Choroid plexus epithelial cell (primary cell): ENCODE measurements at regions not wholly inside any gene's neighbourhood (a gene's known extent, or its start where the extent isn't known, plus 50 kb on each side); places are given as distances from the start of the nearest gene placed in this dataset.

Source experiments
- DNase-seq: peaks from one replicate; pipeline ENCODE4 v3.0.0-alpha.2; 2010; ENCODE audit warnings: low read depth
- H3K4me3 ChIP-seq: 2 replicates; pipeline ENCODE4 v1.5.1; 2011; ENCODE audit warnings: low read depth, mild to moderate bottlenecking, control low read depth, low read length, moderate library complexity
- CTCF ChIP-seq: conservative IDR thresholded peaks from 2 replicates; pipeline ENCODE4 v1.5.1; 2011; ENCODE audit warnings: low read depth, mild to moderate bottlenecking, control low read depth, inconsistent platforms, low read length, moderate library complexity

GRCh38 chr10:111247781-111248389 is 171.1 kb downstream of the ADRA2A start:
- no peak for DNase-seq
- H3K4me3 ChIP-seq: no peak overlapping the region
- no peak for TF ChIP-seq CTCF

- H3K4me3 ChIP-seq: no peak overlapping the region
- DNase-seq: no peak
- no peak for TF ChIP-seq CTCF
Observed at GRCh38 chr10:111249925-111250324, 173.1 kb downstream of the ADRA2A start.

GRCh38 chr10:111261081-111261615 is 184.3 kb downstream of the ADRA2A start:
- no peak for DNase-seq
- no peak for TF ChIP-seq CTCF
- H3K4me3 ChIP-seq: no peak overlapping the region

GRCh38 chr10:111265341-111265740 is 188.5 kb downstream of the ADRA2A start:
- no peak for TF ChIP-seq CTCF
- no peak for DNase-seq
- no peak overlapping the region for H3K4me3 ChIP-seq

- DNase-seq: no peak
- no peak for TF ChIP-seq CTCF
- no peak overlapping the region for H3K4me3 ChIP-seq
Observed at GRCh38 chr10:111266165-111266564, 189.3 kb downstream of the ADRA2A start.

GRCh38 chr10:111267673-111268072 is 190.8 kb downstream of the ADRA2A start:
- H3K4me3 ChIP-seq: no peak overlapping the region
- DNase-seq: no peak
- no peak for TF ChIP-seq CTCF

GRCh38 chr10:111273235-111273634 is 196.4 kb downstream of the ADRA2A start:
- H3K4me3 ChIP-seq: no peak overlapping the region
- DNase-seq: no peak
- no peak for TF ChIP-seq CTCF
